ENCODE measurements at regions not wholly inside any gene's neighbourhood (a gene's known extent, or its start where the extent isn't known, plus 50 kb on each side); places are given as distances from the start of the nearest gene placed in this dataset.

DNA sequence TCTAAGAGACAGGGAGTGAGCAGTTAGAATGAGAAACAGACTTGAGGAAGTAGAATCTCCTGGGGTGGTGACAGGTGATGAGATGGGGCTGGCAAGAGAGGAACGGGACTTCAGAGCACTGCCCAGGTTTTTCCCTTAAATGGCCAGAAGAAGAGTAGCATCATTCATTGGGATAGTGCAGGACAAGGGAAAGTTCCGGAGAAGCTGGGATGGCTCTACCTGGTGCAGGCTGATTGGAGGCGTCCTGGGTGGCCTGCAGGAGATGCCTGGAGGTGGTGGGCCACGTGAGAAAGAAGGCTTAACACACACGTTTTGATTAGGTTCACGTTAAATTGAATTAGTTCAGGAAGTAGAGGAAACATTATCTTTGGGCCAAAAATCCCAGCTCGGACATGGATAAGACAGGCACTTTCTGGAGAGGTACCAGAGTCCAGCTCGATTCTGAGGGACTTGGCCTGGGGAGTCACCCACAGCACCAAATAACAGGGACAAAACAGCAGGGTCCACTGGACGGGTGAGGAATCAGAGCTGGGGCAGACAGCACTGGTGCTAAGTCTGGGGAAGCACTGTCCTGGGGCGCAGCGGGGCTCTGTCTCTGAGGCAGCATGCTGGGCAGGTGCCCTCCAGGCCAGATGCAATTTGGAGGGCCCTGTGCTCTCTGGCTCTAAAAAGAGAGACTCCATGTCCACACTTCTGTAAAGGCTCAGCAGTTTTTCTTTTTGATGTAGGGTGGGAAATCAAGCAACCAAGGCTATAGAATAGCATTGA lies 512.3 kb upstream of the RAB6C start:
- intact Hi-C loops (cut with micrococcal nuclease): no loop called here
- no peaks in the 10 kb centered on the region for H3K4me1 Mint-ChIP-seq (ENCODE audit: low read depth)
- no peaks in the 10 kb centered on the region for H3K9me3 Mint-ChIP-seq
- H3K36me3 Mint-ChIP-seq (ENCODE audit: low read depth): no peaks in the 10 kb centered on the region
- no peak overlapping the region for H3K4me3 Mint-ChIP-seq
- H3K27me3 Mint-ChIP-seq (ENCODE audit: insufficient read depth): peaks cover under 1% of the 10 kb centered on the region
- H3K27ac Mint-ChIP-seq: no peak overlapping the region
- no peak for DNase-seq (ENCODE audit: low spot score)

DNA sequence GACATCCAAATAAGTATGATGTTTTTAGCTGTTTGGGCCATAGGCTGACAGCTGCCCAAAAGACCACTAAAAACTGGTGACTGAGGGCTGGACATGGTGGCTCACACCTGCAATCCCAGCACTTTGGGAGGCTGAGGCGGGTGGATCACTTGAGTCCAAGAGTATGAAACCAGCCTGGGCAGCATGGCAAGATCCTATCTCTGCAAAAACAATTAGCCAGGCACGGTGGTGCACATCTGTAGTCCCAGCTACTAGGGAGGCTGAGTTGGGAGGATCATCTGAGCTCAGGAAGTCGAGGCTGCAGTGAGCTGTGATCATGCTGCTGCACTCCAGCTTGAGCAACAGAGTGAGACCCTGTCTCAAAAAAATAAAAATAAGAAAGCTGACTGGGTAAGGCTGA lies 511.5 kb upstream of the RAB6C start:
- no peak for DNase-seq (ENCODE audit: low spot score)
- Mint-ChIP-seq H3K4me1 (ENCODE audit: low read depth) (no peaks in the 10 kb centered on the region), H3K9me3 (no peaks in the 10 kb centered on the region), H3K4me3 (no peak overlapping the region), H3K27ac (no peak overlapping the region), H3K36me3 (ENCODE audit: low read depth) (no peaks in the 10 kb centered on the region), H3K27me3 (ENCODE audit: insufficient read depth) (no peaks in the 10 kb centered on the region)
- intact Hi-C loops (cut with micrococcal nuclease): no loop called here

DNA sequence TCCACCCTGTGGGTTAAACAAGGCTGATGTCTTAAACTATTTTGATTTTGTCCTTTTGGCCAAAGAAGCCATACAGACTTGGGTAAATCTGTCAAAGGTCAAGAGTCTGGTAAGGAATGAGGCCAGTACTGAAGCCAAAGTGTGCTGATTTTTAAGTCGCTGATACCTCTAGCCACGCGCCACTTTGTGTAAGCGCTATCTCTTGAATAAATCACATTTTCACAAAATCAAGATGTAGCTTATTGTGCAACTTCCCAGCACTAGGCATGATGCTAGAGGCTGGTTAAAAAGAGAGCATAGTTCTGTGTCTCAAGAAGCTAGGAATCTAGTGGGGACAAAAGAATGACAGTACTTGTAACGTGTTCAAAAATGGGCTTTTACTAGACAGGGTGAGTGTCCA lies 510.6 kb upstream of the RAB6C start:
- DNase-seq (ENCODE audit: low spot score): no peak
- H3K9me3 Mint-ChIP-seq: no peaks in the 10 kb centered on the region
- H3K4me1 Mint-ChIP-seq (ENCODE audit: low read depth): no peaks in the 10 kb centered on the region
- intact Hi-C loops (cut with micrococcal nuclease): no loop called here
- H3K36me3 Mint-ChIP-seq (ENCODE audit: low read depth): no peaks in the 10 kb centered on the region
- no peaks in the 10 kb centered on the region for H3K27me3 Mint-ChIP-seq (ENCODE audit: insufficient read depth)
- H3K27ac Mint-ChIP-seq: no peak overlapping the region
- H3K4me3 Mint-ChIP-seq: no peak overlapping the region

DNA sequence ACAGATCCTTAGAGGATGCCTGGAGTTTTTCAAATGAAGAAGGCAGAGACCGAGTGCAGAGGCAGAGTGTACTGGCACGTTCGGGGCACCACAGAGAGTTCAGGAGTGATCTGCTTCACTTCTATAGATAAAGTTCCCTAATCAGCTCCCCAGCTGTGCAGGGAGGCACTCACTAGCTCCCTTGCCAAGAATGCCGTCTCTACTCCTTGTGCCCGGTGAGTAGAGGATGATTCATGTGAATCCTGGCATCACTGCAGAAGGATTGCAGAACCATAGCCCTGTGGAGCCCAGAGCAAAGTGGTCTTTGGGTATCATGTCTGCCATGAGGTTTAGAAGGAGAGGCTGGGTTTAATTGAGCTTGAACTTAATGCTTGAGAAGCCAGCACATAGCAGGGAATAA lies 510.1 kb upstream of the RAB6C start:
- Mint-ChIP-seq H3K36me3 (ENCODE audit: low read depth) (no peaks in the 10 kb centered on the region), H3K4me1 (ENCODE audit: low read depth) (no peaks in the 10 kb centered on the region), H3K27ac (no peak overlapping the region), H3K9me3 (no peaks in the 10 kb centered on the region), H3K4me3 (no peak overlapping the region), H3K27me3 (ENCODE audit: insufficient read depth) (peaks cover 2% of the 10 kb centered on the region)
- no peak for DNase-seq (ENCODE audit: low spot score)
- intact Hi-C loops (cut with micrococcal nuclease): no loop called here

DNA sequence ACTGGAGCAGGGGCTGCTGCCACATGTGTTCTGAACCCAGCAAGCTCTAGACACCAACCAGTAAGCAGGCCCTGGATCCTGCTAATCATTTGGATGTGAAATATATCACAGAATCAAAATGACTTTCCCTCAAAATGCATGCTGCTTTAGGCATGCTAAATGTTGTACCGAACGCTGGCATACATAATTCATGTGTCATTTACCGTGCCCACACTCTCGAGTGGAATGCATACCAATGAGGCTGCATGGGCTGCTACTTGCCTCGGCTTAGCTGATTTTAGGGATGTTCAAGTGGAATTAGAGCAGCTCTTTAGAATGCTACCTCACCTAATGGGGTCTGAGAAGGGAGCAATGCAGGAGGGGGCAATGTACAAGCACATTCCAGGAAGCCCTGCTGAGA lies 509.6 kb upstream of the RAB6C start:
- Mint-ChIP-seq H3K4me1 (ENCODE audit: low read depth) (no peaks in the 10 kb centered on the region), H3K27me3 (ENCODE audit: insufficient read depth) (peaks cover 2% of the 10 kb centered on the region), H3K9me3 (no peaks in the 10 kb centered on the region), H3K4me3 (no peak overlapping the region), H3K27ac (no peak overlapping the region), H3K36me3 (ENCODE audit: low read depth) (no peaks in the 10 kb centered on the region)
- DNase-seq (ENCODE audit: low spot score): no peak
- intact Hi-C loops (cut with micrococcal nuclease): no loop called here

DNA sequence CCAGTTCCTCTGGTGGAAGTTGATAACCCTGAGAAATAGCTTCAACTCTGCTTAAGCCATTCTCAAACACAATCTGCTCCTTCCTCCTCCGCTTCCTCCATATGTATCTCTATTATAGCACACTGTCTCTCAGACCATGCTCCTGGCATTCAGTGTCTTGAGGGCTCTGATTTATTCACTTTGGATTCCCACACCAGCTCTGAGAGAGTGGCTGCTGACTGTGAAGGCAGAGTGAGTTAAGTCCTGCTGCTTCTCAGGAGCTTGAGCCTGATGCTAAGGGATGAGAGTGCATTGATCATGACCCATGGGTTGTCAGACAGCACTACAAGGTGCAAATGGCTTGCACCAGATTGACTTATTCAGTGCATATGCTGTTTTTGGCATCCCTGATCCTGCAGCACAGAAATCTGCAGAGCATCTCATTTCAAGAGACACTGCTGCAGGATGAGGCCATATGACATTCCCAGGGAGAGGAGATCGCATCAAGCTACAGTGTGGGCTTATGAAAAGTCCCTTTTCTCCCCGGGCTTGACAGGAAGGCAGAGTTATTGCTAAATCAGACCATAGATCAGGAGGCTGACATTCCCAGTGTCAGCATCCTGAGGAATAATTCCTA lies 500.5 kb upstream of the RAB6C start:
- H3K27me3 Mint-ChIP-seq (ENCODE audit: insufficient read depth): peaks cover 3% of the 10 kb centered on the region
- H3K36me3 Mint-ChIP-seq (ENCODE audit: low read depth): no peaks in the 10 kb centered on the region
- DNase-seq (ENCODE audit: low spot score): no peak
- H3K4me1 Mint-ChIP-seq (ENCODE audit: low read depth): no peaks in the 10 kb centered on the region
- no peak overlapping the region for H3K27ac Mint-ChIP-seq
- H3K4me3 Mint-ChIP-seq: no peak overlapping the region
- H3K9me3 Mint-ChIP-seq: no peaks in the 10 kb centered on the region
- intact Hi-C loops (cut with micrococcal nuclease): no loop called here

DNA sequence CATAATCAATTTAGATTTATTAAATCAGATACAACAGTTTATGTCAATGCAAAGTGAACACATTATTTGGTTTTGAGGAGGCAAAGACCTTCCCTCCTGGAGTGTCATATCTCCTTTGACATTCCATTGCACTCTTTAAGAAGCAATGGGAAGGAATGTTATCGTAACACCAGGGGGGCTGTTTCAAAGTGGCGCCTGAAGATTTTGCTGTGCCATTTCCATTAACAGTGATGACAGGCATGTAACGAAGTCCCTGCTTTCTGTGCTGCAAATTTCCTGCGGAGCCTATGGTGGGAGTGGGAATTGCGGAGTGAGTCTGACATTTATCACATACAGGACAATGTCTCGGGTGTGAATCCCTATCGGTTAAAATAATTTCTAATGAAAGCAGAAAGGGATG lies 499.6 kb upstream of the RAB6C start:
- no peaks in the 10 kb centered on the region for H3K9me3 Mint-ChIP-seq
- H3K27ac Mint-ChIP-seq: no peak overlapping the region
- intact Hi-C loops (cut with micrococcal nuclease): no loop called here
- peaks cover 1% of the 10 kb centered on the region for H3K27me3 Mint-ChIP-seq (ENCODE audit: insufficient read depth)
- no peak for DNase-seq (ENCODE audit: low spot score)
- no peaks in the 10 kb centered on the region for H3K36me3 Mint-ChIP-seq (ENCODE audit: low read depth)
- H3K4me1 Mint-ChIP-seq (ENCODE audit: low read depth): no peaks in the 10 kb centered on the region
- H3K4me3 Mint-ChIP-seq: no peak overlapping the region

DNA sequence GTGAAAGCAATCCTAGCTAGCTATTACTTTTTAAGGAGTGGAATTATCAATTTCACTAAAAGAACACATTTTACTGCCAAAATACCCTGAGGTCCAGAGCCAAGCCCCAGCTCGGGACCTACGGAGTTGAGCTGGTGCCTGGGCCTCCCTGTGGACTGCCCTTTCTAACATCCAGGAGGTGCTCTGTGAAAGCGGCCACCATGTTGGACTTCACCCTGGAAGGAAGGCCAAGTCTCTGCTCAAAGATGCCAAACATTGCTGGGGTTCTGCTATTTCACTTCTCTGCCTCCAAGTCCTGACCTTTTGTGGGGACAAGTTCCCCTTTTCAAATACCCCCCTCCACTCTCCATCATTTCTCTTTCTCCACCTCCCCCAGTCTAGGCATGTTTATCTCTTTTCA lies 498.7 kb upstream of the RAB6C start:
- H3K9me3 Mint-ChIP-seq: no peaks in the 10 kb centered on the region
- no peak overlapping the region for H3K4me3 Mint-ChIP-seq
- intact Hi-C loops (cut with micrococcal nuclease): no loop called here
- H3K4me1 Mint-ChIP-seq (ENCODE audit: low read depth): no peaks in the 10 kb centered on the region
- H3K27ac Mint-ChIP-seq: no peak overlapping the region
- H3K27me3 Mint-ChIP-seq (ENCODE audit: insufficient read depth): peaks cover 1% of the 10 kb centered on the region
- no peak for DNase-seq (ENCODE audit: low spot score)
- H3K36me3 Mint-ChIP-seq (ENCODE audit: low read depth): no peaks in the 10 kb centered on the region

DNA sequence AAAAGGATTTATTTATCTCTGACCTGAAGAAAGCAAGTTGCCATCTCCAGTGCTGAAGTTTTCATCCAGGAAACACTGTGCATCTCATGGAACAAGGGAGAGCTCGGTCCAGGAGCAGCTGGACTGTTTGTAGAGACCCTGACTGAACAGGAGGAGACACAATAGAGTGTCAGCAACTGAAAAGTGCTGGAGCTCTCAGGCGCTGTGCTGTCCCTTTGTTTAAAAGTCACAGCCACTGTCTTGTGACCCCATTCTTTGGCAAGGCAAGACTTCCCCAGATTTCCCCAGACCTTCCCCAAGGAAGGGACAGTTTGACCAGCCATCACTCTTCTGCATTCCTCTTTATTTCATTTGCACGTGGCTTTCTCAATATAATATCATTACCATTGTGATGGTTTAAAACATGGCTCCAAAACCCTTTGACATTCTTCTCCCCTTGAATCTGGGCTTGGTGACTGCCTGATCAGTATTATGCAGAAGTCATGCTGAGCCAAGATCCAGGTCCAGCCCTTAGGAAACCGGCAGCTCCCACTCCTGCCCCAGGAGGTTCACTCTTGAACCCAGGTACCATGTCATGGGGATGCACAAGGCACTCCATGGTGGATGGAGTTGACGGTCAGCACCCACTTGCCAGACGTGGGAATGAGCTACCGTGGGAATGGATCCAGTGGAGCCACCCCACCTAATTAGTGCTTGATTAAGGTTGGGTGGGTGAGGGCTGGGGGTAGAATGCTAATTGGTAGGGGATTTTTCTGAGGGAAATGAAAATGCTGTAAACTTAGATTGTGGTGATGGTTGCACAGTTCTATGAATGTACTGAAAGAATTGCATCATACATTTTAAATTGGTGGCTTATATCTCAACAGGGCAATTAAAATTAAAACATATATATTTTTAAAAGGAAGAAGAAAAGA lies 497.9 kb upstream of the RAB6C start:
- Mint-ChIP-seq H3K4me3 (no peak overlapping the region), H3K4me1 (ENCODE audit: low read depth) (no peaks in the 10 kb centered on the region), H3K9me3 (no peaks in the 10 kb centered on the region), H3K36me3 (ENCODE audit: low read depth) (no peaks in the 10 kb centered on the region), H3K27ac (no peak overlapping the region), H3K27me3 (ENCODE audit: insufficient read depth) (peaks cover 1% of the 10 kb centered on the region)
- no peak for DNase-seq (ENCODE audit: low spot score)
- intact Hi-C loops (cut with micrococcal nuclease): no loop called here

DNA sequence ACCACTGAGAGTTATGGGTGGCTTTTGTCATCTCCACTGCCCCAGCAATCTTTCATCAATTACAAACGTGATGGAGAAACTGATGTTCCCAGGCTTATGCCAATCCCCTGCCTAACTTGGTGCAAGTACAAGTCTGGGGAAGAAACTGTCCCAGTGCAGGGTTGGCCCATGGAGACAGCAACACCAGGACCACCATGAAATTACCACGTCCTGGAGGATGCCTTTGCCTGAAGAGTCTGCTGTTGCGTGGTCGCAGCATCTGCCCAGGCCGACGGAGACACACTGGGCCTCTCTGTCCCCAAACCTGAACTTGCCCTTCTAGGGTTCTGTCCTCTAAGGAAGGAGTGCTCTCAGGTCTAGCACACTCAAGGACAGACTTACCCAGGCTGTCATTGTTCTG lies 496.8 kb upstream of the RAB6C start:
- DNase-seq (ENCODE audit: low spot score): no peak
- H3K9me3 Mint-ChIP-seq: no peaks in the 10 kb centered on the region
- H3K27ac Mint-ChIP-seq: no peak overlapping the region
- no peaks in the 10 kb centered on the region for H3K4me1 Mint-ChIP-seq (ENCODE audit: low read depth)
- peaks cover 1% of the 10 kb centered on the region for H3K27me3 Mint-ChIP-seq (ENCODE audit: insufficient read depth)
- no peak overlapping the region for H3K4me3 Mint-ChIP-seq
- intact Hi-C loops (cut with micrococcal nuclease): no loop called here
- H3K36me3 Mint-ChIP-seq (ENCODE audit: low read depth): no peaks in the 10 kb centered on the region

DNA sequence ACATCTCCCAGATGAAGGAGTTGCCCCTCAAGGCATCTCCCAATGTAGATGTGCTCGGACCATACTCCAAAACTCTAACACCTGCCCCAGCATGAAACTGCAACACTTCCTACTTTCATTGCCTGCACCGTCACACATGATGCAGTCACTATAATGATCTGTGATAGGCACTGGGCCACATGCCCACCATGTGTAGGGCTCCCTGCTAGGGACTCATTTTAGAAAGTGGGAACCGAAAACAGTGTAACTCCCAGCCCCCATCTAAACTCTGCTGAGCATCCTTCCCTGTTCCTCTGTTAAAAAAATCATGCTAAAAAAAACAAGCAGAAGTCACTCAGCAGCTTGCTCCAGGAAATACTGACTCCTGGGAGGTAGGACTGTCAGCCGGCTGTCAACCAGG lies 496.1 kb upstream of the RAB6C start:
- no peaks in the 10 kb centered on the region for H3K9me3 Mint-ChIP-seq
- DNase-seq (ENCODE audit: low spot score): no peak

DNA sequence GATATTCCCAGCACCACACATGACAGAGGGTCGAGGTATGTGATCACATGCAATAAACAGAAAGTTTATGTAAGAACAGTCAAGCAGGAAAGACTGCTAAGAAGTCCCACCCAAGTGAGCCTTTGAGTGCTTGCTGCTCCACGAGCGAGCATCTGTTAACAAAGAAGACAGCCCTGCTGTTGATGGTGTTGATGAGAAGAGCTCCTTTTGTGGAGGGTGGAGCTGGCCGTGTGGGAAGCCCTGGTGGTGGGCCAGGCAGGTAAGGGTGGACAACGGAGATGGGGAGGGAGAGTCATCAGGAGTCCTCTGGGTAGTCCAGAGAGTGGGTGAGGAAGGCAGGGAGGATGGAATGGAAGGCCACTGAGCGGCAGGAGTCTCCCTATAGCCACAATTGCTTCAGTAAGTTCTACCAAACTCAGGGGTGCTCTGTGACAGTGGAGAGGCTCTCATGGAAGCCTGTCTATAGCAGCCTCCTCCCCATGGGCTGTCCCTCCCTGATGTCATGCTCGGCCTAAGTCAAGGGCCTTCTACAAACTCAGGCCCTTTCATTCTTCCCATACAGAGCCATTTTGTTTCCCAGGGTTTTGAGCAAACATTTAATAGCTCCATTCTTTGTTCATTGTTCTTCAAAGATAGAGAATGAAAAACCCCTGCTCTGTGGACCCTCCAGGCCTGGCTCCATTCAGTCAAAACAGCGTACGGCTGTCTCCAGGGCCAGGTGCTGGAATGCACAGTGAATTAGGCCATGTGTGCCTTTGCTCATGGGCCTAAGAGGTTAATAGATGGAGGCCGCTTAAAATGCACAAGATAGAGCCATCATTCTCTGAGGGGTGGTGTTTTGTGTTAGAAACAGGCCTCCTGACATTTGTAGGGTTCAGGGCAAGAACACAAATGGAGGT lies 494.2 kb upstream of the RAB6C start:
- H3K27me3 Mint-ChIP-seq (ENCODE audit: insufficient read depth): peaks cover 1% of the 10 kb centered on the region
- no peaks in the 10 kb centered on the region for H3K4me1 Mint-ChIP-seq (ENCODE audit: low read depth)
- DNase-seq (ENCODE audit: low spot score): no peak
- no peak overlapping the region for H3K27ac Mint-ChIP-seq
- intact Hi-C loops (cut with micrococcal nuclease): no loop called here
- no peak overlapping the region for H3K4me3 Mint-ChIP-seq
- no peaks in the 10 kb centered on the region for H3K9me3 Mint-ChIP-seq
- H3K36me3 Mint-ChIP-seq (ENCODE audit: low read depth): no peaks in the 10 kb centered on the region

More for the DNA sequence above, 496.1 kb upstream of the RAB6C start:
- Mint-ChIP-seq H3K36me3 (ENCODE audit: low read depth) (no peaks in the 10 kb centered on the region), H3K27me3 (ENCODE audit: insufficient read depth) (peaks cover 1% of the 10 kb centered on the region), H3K4me1 (ENCODE audit: low read depth) (no peaks in the 10 kb centered on the region), H3K4me3 (no peak overlapping the region), H3K27ac (no peak overlapping the region)
- intact Hi-C loops (cut with micrococcal nuclease): no loop called here

Data from activated T-helper 1 cell treated with anti-CD3 and anti-CD28 coated beads, Interleukin-12 subunit alpha, Interleukin-12 subunit beta, Interleukin-2, Interleukin-4 antibody, amounts not matched to agents 30 ng/mL and 10 ng/mL and 1 ng/mL, durations not matched to agents 14 hours and 24 hours and 36 hours (primary cell).